NCI-H1092 (cell line): ENCODE measurements at regions not wholly inside any gene's neighbourhood (a gene's known extent, or its start where the extent isn't known, plus 50 kb on each side); places are given as distances from the start of the nearest gene placed in this dataset.

Experiments
- DNase-seq: peaks from one replicate; lab custom pipeline; 2025; lab: John Stamatoyannopoulos, UW

- DNase-seq, result no peak
These were observed 254.9 kb downstream of the TLE3 start for GRCh38 chr15:69842851-69843250.

- no peak for DNase-seq
These were observed 254.3 kb downstream of the TLE3 start for GRCh38 chr15:69843276-69843899.

- no peak for DNase-seq
These were observed 253.8 kb downstream of the TLE3 start for GRCh38 chr15:69843900-69844304.

GRCh38 chr15:69845159-69845558 is 252.6 kb downstream of the TLE3 start:
- no peak for DNase-seq

- DNase-seq, result no peak
These were observed 250.1 kb downstream of the TLE3 start for GRCh38 chr15:69847625-69848024.

GRCh38 chr15:69848096-69848495 is 249.6 kb downstream of the TLE3 start:
- DNase-seq, result no peak

- no peak for DNase-seq
These were observed 249.0 kb downstream of the TLE3 start for GRCh38 chr15:69848551-69849231.

- no peak for DNase-seq
These were observed 248.5 kb downstream of the TLE3 start for GRCh38 chr15:69849232-69849610.

GRCh38 chr15:69852482-69852881 is 245.2 kb downstream of the TLE3 start:
- no peak for DNase-seq

- DNase-seq, result no peak
These were observed 244.8 kb downstream of the TLE3 start for GRCh38 chr15:69852916-69853315.

GRCh38 chr15:69853544-69853951 is 244.2 kb downstream of the TLE3 start:
- no peak for DNase-seq

- DNase-seq, result no peak
These were observed 243.7 kb downstream of the TLE3 start for GRCh38 chr15:69854001-69854400.

- DNase-seq, result no peak
These were observed 243.1 kb downstream of the TLE3 start for GRCh38 chr15:69854521-69855181.

GRCh38 chr15:69855258-69856000 is 242.3 kb downstream of the TLE3 start:
- no peak for DNase-seq

- no peak for DNase-seq
These were observed 240.5 kb downstream of the TLE3 start for GRCh38 chr15:69857250-69857649.

GRCh38 chr15:69857686-69858391 is 239.9 kb downstream of the TLE3 start:
- DNase-seq, result no peak

- DNase-seq, result no peak
These were observed 239.3 kb downstream of the TLE3 start for GRCh38 chr15:69858456-69858855.

- DNase-seq, result no peak
These were observed 237.9 kb downstream of the TLE3 start for GRCh38 chr15:69859866-69860265.

GRCh38 chr15:69860321-69860720 is 237.4 kb downstream of the TLE3 start:
- no peak for DNase-seq

- no peak for DNase-seq
These were observed 236.8 kb downstream of the TLE3 start for GRCh38 chr15:69860921-69861320.

- DNase-seq, result no peak
These were observed 236.2 kb downstream of the TLE3 start for GRCh38 chr15:69861331-69862171.
